Smooth muscle cell (in vitro differentiated cells): ENCODE measurements at regions not wholly inside any gene's neighbourhood (a gene's known extent, or its start where the extent isn't known, plus 50 kb on each side); places are given as distances from the start of the nearest gene placed in this dataset.

Source experiments
- DNase-seq: peaks from one replicate; lab custom pipeline; 2025; ENCODE audit not compliant: unreplicated experiment; lab: John Stamatoyannopoulos, UW
- H2AFZ ChIP-seq: fragments of 200-600 bp; sonication (generic); 2 replicates; pipeline ENCODE4 v1.6.0; 2016; ENCODE audit warnings: antibody characterized with exemption, low read depth, mild to moderate bottlenecking
- H3F3A ChIP-seq: fragments of 200-600 bp; sonication (generic); 2 replicates; pipeline ENCODE4 v1.6.0; 2017; ENCODE audit warnings: antibody characterized with exemption, low read depth
- H3K27ac ChIP-seq: fragments of 200-600 bp; sonication (generic); 2 replicates; pipeline ENCODE4 v1.5.1; 2016; ENCODE audit warnings: low read depth, mild to moderate bottlenecking
- H3K27me3 ChIP-seq: fragments of 200-600 bp; sonication (generic); 2 replicates; pipeline ENCODE4 v1.6.1; 2016; ENCODE audit warnings: low read depth, mild to moderate bottlenecking
- H3K36me3 ChIP-seq: fragments of 200-600 bp; sonication (generic); 2 replicates; pipeline ENCODE4 v1.5.1; 2016; ENCODE audit warnings: low read depth
- H3K4me1 ChIP-seq: fragments of 200-600 bp; sonication (generic); 2 replicates; pipeline ENCODE4 v1.5.1; 2016; ENCODE audit warnings: low read depth
- H3K4me2 ChIP-seq: fragments of 200-600 bp; sonication (generic); 2 replicates; pipeline ENCODE4 v1.6.0; 2016; ENCODE audit warnings: mild to moderate bottlenecking
- H3K4me3 ChIP-seq: fragments of 200-600 bp; sonication (generic); 2 replicates; pipeline ENCODE4 v1.5.1; 2016; ENCODE audit warnings: mild to moderate bottlenecking
- H3K79me2 ChIP-seq: fragments of 200-600 bp; sonication (generic); 2 replicates; pipeline ENCODE4 v1.6.0; 2016; ENCODE audit warnings: low read depth, mild to moderate bottlenecking
- H3K9ac ChIP-seq: fragments of 200-600 bp; sonication (generic); 2 replicates; pipeline ENCODE4 v1.6.0; 2016; ENCODE audit warnings: low read depth
- H3K9me3 ChIP-seq: fragments of 200-600 bp; sonication (generic); replicated peaks from 2 replicates; pipeline ENCODE4 v1.5.1; 2016; ENCODE audit warnings: low read depth
- H4K20me1 ChIP-seq: fragments of 200-600 bp; sonication (generic); 2 replicates; pipeline ENCODE4 v1.6.0; 2016; ENCODE audit warnings: low read depth
- WGBS: methylation state at CpG from one replicate; pipeline ENCODE4 v1.1.7; 2016; ENCODE audit warnings: low lambda C conversion rate; 5-methylcytosine and 5-hydroxymethylcytosine counted together
- TF ChIP-seq, protein P1 (sequence below): fragments of 200-600 bp; sonication (generic); IDR thresholded peaks from 2 replicates; pipeline ENCODE4 v1.5.1; 2017; ENCODE audit warnings: borderline replicate concordance, mild to moderate bottlenecking, antibody characterized with exemption; ENCODE audit not compliant: insufficient read depth, poor library complexity, severe bottlenecking

DNA sequence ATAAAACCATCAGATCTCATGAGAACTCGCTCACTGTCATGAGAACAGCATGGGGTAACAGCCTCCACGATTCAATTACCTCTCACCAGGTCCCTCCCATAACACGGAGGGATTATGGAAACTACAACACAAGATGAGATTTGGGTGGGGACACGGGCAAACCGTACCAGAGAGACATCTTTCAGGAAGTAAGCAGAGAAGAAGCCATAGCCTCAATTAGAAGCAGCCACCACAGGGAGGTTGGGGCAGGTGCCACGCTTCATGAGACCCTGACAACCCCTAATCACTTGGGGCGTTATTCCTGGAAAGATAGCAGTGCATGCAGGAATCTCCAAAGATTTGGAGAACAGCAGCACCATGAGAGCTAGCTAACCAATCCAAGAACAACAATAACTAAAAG, 52.9 kb upstream of the SIRPG start:
- Histone ChIP-seq H3K36me3 (no peaks in the 10 kb centered on the region), H3K9me3 (no peaks in the 10 kb centered on the region), H3K4me2 (no peak overlapping the region), H3K4me1 (no peaks in the 10 kb centered on the region), H3K79me2 (no peaks in the 10 kb centered on the region), H3F3A (no peaks in the 10 kb centered on the region), H3K9ac (no peak overlapping the region), H3K27me3 (peaks cover 8% of the 10 kb centered on the region), H2AFZ (no peak overlapping the region), H4K20me1 (no peaks in the 10 kb centered on the region), H3K4me3 (no peak overlapping the region), H3K27ac (no peak overlapping the region)
- 72% methylated on average over 7 of the region's 7 CpGs for WGBS
- DNase-seq: no peak
- TF ChIP-seq, protein P1, sequence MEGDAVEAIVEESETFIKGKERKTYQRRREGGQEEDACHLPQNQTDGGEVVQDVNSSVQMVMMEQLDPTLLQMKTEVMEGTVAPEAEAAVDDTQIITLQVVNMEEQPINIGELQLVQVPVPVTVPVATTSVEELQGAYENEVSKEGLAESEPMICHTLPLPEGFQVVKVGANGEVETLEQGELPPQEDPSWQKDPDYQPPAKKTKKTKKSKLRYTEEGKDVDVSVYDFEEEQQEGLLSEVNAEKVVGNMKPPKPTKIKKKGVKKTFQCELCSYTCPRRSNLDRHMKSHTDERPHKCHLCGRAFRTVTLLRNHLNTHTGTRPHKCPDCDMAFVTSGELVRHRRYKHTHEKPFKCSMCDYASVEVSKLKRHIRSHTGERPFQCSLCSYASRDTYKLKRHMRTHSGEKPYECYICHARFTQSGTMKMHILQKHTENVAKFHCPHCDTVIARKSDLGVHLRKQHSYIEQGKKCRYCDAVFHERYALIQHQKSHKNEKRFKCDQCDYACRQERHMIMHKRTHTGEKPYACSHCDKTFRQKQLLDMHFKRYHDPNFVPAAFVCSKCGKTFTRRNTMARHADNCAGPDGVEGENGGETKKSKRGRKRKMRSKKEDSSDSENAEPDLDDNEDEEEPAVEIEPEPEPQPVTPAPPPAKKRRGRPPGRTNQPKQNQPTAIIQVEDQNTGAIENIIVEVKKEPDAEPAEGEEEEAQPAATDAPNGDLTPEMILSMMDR: no peak

DNA sequence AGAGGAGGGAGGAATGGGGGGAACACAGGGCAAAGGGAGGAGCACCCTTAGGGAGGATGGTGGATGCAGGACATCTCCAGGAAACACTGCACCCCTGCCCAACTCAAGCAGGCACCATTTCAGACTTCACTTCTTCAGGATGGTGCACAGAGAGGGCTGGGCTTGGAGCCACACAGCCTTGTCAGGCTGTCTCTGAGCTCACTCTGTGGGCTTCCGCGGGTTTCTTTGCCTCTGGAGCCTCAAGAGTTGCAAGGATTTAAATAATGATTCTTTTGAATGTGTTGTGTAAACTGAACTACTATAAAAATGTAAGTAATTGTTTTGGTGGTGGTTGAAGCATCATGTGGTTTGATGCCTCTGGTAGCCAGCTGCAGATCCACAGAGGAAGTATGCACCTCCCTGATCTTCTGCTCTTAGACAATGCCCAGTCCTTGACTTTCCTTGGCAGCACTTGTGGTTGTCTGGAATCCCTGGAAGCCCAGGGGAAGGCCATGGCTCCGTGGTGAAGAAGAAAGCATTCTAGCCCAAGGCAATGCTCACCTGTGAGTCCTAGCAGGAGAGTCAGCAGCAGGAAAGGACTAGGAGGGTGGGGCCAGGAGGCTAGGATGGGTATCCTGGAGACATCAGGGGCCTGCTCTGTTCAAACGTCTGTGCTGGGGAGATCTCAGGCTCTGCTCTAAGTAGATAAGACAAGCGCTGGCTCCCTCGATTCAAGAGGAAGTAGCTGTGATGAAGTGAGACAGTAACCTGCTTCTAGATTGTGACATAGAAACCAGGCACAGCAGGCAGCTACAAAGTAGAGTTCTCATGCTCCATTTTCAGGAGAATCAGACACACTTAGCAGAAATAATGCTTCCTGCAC, 50.2 kb upstream of the SIRPG start:
- Histone ChIP-seq H3K79me2 (no peaks in the 10 kb centered on the region), H3K9ac (no peak overlapping the region), H3K27ac (no peak overlapping the region), H3K4me1 (no peaks in the 10 kb centered on the region), H3K4me3 (no peak overlapping the region), H3K36me3 (no peaks in the 10 kb centered on the region), H3K4me2 (no peak overlapping the region), H3K9me3 (no peaks in the 10 kb centered on the region), H3F3A (no peaks in the 10 kb centered on the region), H2AFZ (no peak overlapping the region), H3K27me3 (peaks cover 3% of the 10 kb centered on the region), H4K20me1 (no peaks in the 10 kb centered on the region)
- TF ChIP-seq, protein P1: no peak
- DNase-seq: no peak
- WGBS: 79% methylated on average over 6 of the region's 6 CpGs
